ENCODE measurements at regions not wholly inside any gene's neighbourhood (a gene's known extent, or its start where the extent isn't known, plus 50 kb on each side); places are given as distances from the start of the nearest gene placed in this dataset.

- TF ChIP-seq, protein P1, sequence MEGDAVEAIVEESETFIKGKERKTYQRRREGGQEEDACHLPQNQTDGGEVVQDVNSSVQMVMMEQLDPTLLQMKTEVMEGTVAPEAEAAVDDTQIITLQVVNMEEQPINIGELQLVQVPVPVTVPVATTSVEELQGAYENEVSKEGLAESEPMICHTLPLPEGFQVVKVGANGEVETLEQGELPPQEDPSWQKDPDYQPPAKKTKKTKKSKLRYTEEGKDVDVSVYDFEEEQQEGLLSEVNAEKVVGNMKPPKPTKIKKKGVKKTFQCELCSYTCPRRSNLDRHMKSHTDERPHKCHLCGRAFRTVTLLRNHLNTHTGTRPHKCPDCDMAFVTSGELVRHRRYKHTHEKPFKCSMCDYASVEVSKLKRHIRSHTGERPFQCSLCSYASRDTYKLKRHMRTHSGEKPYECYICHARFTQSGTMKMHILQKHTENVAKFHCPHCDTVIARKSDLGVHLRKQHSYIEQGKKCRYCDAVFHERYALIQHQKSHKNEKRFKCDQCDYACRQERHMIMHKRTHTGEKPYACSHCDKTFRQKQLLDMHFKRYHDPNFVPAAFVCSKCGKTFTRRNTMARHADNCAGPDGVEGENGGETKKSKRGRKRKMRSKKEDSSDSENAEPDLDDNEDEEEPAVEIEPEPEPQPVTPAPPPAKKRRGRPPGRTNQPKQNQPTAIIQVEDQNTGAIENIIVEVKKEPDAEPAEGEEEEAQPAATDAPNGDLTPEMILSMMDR (IDR thresholded peaks at IDR 0.05) = no peak
- TF ChIP-seq POLR2A (IDR thresholded peaks at IDR 0.05) = no peak
Measured at GRCh38 chr20:12528104-12528503, 480.7 kb upstream of the SPTLC3 start.
